Common myeloid progenitor, CD34-positive (primary cell): ENCODE measurements at regions not wholly inside any gene's neighbourhood (a gene's known extent, or its start where the extent isn't known, plus 50 kb on each side); places are given as distances from the start of the nearest gene placed in this dataset.

Source experiments
- CTCF ChIA-PET: fragments of 350-600 bp; sonication (Branson Sonifier 250); formaldehyde crosslinking; loops from one replicate; lab custom pipeline; 2021; ENCODE audit warnings: antibody characterized with exemption; lab: Charles Lee
- POLR2A ChIA-PET: fragments of 350-600 bp; sonication (Branson Sonifier 250); formaldehyde crosslinking; loops from one replicate; lab custom pipeline; 2021; ENCODE audit warnings: antibody characterized with exemption; lab: Charles Lee
- DNase-seq, 3 donors: peaks; one replicate each; pipeline versions ENCODE4 v3.0.0 to v3.0.0-alpha.2; 2013
- H3K27ac ChIP-seq, 2 experiments: 1 replicate in 1 of 2; 2 replicates in 1 of 2; pipeline ENCODE4 v1.7.0; 2013; ENCODE audit warnings: inconsistent platforms in 2 of 2, low read length in 2 of 2, mild to moderate bottlenecking in 2 of 2, low read depth in 1 of 2, moderate library complexity in 1 of 2; ENCODE audit not compliant: severe bottlenecking in 2 of 2, insufficient read depth in 1 of 2, poor library complexity in 1 of 2
- H3K27me3 ChIP-seq, 5 experiments: replicated peaks in 2 of 5; 1 replicate in 3 of 5; 2 replicates in 2 of 5; pipeline versions ENCODE4 v1.6.1 to v1.7.0; 2013; ENCODE audit warnings: low read length in 4 of 5, mild to moderate bottlenecking in 2 of 5, moderate library complexity in 2 of 5, inconsistent platforms in 1 of 5; ENCODE audit not compliant: insufficient read depth in 5 of 5, control insufficient read depth in 4 of 5
- H3K36me3 ChIP-seq, 4 experiments: 1 replicate in 2 of 4; 2 replicates in 2 of 4; pipeline versions ENCODE4 v1.6.1 to v1.7.0; 2013; ENCODE audit warnings: low read length in 3 of 4, control low read depth in 1 of 4, mild to moderate bottlenecking in 1 of 4; ENCODE audit not compliant: control insufficient read depth in 4 of 4, insufficient read depth in 4 of 4
- H3K4me1 ChIP-seq, 4 experiments: 1 replicate in 3 of 4; 2 replicates in 1 of 4; pipeline versions ENCODE4 v1.6.1 to v1.7.1; 2013; ENCODE audit warnings: low read length in 3 of 4, mild to moderate bottlenecking in 3 of 4, control low read depth in 1 of 4, inconsistent platforms in 1 of 4, moderate library complexity in 1 of 4; ENCODE audit not compliant: control insufficient read depth in 4 of 4, insufficient read depth in 4 of 4; ENCODE audit errors: control extremely low read depth in 1 of 4
- H3K4me3 ChIP-seq, 7 experiments: 1 replicate in 4 of 7; 2 replicates in 3 of 7; pipeline versions ENCODE4 v1.5.1 to v1.7.0; 2013; ENCODE audit warnings: mild to moderate bottlenecking in 7 of 7, low read length in 6 of 7, moderate library complexity in 6 of 7, inconsistent platforms in 2 of 7, low read depth in 2 of 7, control low read depth in 1 of 7; ENCODE audit not compliant: insufficient read depth in 4 of 7, control insufficient read depth in 1 of 7; ENCODE audit errors: extremely low read depth in 1 of 7
- H3K9me3 ChIP-seq, 5 experiments: 1 replicate in 4 of 5; 2 replicates in 1 of 5; pipeline versions ENCODE4 v1.6.1 to v1.7.1; 2013; ENCODE audit warnings: low read length in 4 of 5, mild to moderate bottlenecking in 2 of 5, inconsistent platforms in 1 of 5, low read depth in 1 of 5, moderate library complexity in 1 of 5; ENCODE audit not compliant: control insufficient read depth in 4 of 5, insufficient read depth in 2 of 5; ENCODE audit errors: control extremely low read depth in 1 of 5
- WGBS: methylation state at CpG from one replicate; pipeline ENCODE4 v1.1.5; 2013; ENCODE audit not compliant: insufficient coverage; 5-methylcytosine and 5-hydroxymethylcytosine counted together

DNA sequence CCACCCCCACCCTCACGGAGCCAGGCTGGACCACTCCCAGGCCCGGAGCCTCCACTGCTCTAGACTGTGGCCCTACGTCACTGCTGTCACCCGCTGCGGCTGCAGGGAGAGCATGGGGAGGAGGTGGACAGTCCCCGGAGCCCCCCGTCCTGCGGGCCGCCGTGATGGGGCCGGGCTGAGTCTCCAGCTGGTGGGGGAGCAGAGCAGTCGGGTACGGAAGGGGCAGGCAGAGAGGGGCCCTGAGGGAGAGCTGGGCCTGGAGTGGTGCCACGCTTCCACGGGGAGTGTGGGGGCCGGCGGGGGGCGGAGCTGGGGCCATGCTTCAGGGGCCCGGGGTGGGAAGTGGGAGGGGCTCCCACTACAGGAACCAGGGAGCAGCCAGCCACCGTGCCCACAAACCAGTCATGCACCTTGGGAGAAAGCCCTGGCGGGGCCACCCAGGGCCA lies 98.9 kb upstream of the KCNK1 start:
- peaks cover 0 to 6% (median 0%) of the 10 kb centered on the region in 5 experiments for H3K9me3 ChIP-seq
- ChIA-PET CTCF (no interaction called here), POLR2A (no interaction called here)
- no peaks in the 10 kb centered on the region for H3K4me1 ChIP-seq
- no peaks in the 10 kb centered on the region for H3K36me3 ChIP-seq
- 97% methylated on average over 9 of the region's 21 CpGs for WGBS
- H3K27me3 ChIP-seq = no peaks in the 10 kb centered on the region
- H3K4me3 ChIP-seq = no peak overlapping the region
- no peak for DNase-seq
- H3K27ac ChIP-seq = no peak overlapping the region

DNA sequence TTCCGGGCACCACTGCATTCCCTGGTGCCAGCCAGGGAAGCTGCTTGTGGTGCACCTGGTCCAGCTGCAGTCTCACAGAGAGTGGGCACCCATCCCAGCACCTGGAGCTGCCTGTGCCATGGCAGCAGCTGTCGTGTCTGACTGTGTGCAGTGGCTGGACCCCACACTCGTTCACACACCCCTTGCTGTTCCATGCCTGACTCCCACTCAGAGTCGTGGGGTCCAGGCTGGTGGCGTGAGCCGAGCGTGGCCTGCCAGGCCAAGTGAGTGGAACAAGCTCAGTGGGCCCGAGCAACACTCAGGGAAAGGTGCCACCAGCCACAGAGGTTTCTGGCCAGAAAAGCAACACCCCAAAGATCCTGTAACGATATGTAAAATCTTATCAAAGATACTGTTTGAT lies 97.2 kb upstream of the KCNK1 start:
- no peaks in the 10 kb centered on the region for H3K4me1 ChIP-seq
- H3K9me3 ChIP-seq = peaks cover 0 to 6% (median 0%) of the 10 kb centered on the region in 5 experiments
- H3K36me3 ChIP-seq = no peaks in the 10 kb centered on the region
- H3K4me3 ChIP-seq = no peak overlapping the region
- ChIA-PET POLR2A (no interaction called here), CTCF (no interaction called here)
- H3K27ac ChIP-seq = no peak overlapping the region
- no peak for DNase-seq
- peaks cover 0 to 3% (median 0%) of the 10 kb centered on the region in 5 experiments for H3K27me3 ChIP-seq
- WGBS = 96% methylated on average over 8 of the region's 9 CpGs

DNA sequence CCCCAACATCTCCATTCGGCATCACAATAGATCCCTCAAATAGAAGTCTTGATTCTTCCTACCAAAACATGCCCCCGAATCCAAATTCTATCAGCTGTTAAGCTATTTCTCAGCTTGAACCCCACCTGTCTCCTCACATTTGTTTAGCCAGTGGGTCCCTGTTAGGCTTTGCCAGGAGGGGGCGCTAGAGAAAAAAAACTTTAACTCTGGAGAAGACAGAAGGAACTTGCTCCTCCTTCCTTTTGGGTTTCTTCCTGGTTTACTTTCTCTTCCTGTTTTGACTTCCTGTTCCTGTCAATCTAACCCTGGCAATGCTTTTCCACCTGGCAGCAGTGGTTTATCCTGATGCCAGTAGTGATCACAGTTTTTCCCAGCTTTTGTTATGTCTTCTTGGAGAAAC lies 95.6 kb upstream of the KCNK1 start:
- H3K27ac ChIP-seq = no peak overlapping the region
- POLR2A ChIA-PET = no interaction called here
- H3K36me3 ChIP-seq = no peaks in the 10 kb centered on the region
- H3K9me3 ChIP-seq = peaks cover 0 to 6% (median 0%) of the 10 kb centered on the region in 5 experiments
- no peak overlapping the region for H3K4me3 ChIP-seq
- DNase-seq = peak in 1 of 3 donors; percentile 0
- CTCF ChIA-PET = no interaction called here
- peaks cover 0 to 3% (median 0%) of the 10 kb centered on the region in 5 experiments for H3K27me3 ChIP-seq
- H3K4me1 ChIP-seq = no peaks in the 10 kb centered on the region
- 100% methylated on average over 2 of the region's 3 CpGs for WGBS

DNA sequence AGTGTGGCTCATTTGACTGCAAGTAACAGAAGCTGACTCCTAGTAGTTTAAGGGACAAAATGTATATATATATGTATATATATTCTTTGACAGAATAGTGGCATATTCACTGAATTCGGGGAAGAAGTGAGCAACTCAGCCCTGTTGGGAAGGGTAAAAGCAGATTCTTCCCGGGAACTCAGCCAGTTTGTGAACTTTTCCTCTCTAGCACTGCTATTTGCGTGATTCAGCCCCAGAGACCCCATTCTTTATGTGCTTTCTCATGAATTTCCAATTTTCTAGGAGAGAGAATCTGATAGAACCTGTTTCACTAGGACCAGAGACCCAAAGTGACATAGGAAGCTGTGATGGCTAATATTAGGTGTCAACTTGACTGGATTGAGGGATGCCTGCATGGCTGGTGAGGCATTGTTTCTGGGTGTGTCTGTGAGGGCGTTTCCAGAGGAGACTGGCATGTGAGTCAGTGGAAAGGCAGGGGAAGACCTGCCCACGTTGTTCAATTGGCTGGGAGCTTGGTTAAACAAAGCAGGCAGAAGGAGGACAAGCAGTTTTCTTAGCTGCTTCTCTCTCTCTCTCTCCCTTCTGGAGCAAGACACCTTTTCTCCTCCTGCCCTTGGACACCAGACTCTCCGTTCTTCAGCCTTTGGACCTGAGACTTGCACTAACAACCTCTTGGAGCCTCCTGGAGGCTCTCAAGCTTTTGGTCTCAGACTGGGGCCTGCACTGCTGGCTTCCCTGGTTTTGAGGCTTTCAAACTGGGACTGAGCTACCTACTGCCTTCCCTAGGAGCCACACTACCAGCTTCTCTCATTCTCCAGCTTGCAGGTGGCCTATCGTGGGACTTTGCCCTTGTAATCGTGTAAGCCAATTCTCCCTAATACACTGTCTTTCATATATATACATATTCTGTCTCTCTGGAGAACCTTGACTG lies 93.4 kb upstream of the KCNK1 start:
- ChIA-PET POLR2A (no interaction called here), CTCF (no interaction called here)
- WGBS = 85% methylated on average over 8 of the region's 8 CpGs
- Histone ChIP-seq H3K27ac (no peak overlapping the region), H3K4me3 (no peak overlapping the region), H3K36me3 (no peaks in the 10 kb centered on the region), H3K9me3 (peaks cover 0 to 6% (median 0%) of the 10 kb centered on the region in 5 experiments), H3K4me1 (no peaks in the 10 kb centered on the region), H3K27me3 (peaks cover 0 to 3% (median 0%) of the 10 kb centered on the region in 5 experiments)
- no peak for DNase-seq

DNA sequence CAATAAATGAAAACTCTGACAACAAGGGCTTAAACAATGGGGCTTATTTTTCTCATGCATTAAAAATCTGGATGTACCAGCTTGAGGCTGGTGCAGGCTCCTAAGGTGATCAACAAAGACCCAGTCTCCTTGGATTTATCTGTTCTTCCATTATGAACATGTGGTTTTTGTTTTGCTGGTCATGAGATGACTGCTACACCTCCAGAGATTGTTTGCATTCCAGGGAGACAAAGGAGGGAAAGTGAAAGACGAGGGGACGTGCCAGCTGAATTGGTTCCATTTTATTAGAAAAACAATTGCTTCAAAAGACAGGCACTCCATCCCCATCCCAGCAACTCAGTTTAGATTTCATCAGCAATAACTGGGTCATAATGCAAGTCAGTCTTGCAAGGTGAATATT lies 90.9 kb upstream of the KCNK1 start:
- 60% methylated on average over 1 of the region's 2 CpGs for WGBS
- H3K36me3 ChIP-seq = no peaks in the 10 kb centered on the region
- H3K9me3 ChIP-seq = no peaks in the 10 kb centered on the region
- no peak overlapping the region for H3K4me3 ChIP-seq
- no peak overlapping the region for H3K27ac ChIP-seq
- POLR2A ChIA-PET = no interaction called here
- peaks cover 0 to 3% (median 0%) of the 10 kb centered on the region in 5 experiments for H3K27me3 ChIP-seq
- DNase-seq = no peak
- CTCF ChIA-PET = no interaction called here
- H3K4me1 ChIP-seq = no peaks in the 10 kb centered on the region

GRCh38 chr1:233527818-233528217 lies 86.1 kb upstream of the KCNK1 start:
- ChIA-PET CTCF (no interaction called here), POLR2A (no interaction called here)
- peaks cover 0 to 2% (median 0%) of the 10 kb centered on the region in 5 experiments for H3K9me3 ChIP-seq
- H3K27ac ChIP-seq = no peak overlapping the region
- H3K36me3 ChIP-seq = no peaks in the 10 kb centered on the region
- no peak for DNase-seq
- H3K4me3 ChIP-seq = no peak overlapping the region
- H3K27me3 ChIP-seq = peaks cover 0 to 2% (median 0%) of the 10 kb centered on the region in 5 experiments
- WGBS = 94% methylated on average over 3 of the region's 5 CpGs
- H3K4me1 ChIP-seq = no peaks in the 10 kb centered on the region

- H3K4me3 ChIP-seq = no peak overlapping the region
- ChIA-PET CTCF (no interaction called here), POLR2A (no interaction called here)
- no peak for DNase-seq
- H3K36me3 ChIP-seq = no peaks in the 10 kb centered on the region
- no peaks in the 10 kb centered on the region for H3K4me1 ChIP-seq
- H3K9me3 ChIP-seq = peaks cover 0 to 2% (median 0%) of the 10 kb centered on the region in 5 experiments
- H3K27ac ChIP-seq = no peak overlapping the region
- WGBS = 100% methylated on average over 6 of the region's 6 CpGs
- no peaks in the 10 kb centered on the region for H3K27me3 ChIP-seq
Measured at GRCh38 chr1:233530665-233531386, 83.1 kb upstream of the KCNK1 start.
